ENCODE measurements at regions not wholly inside any gene's neighbourhood (a gene's known extent, or its start where the extent isn't known, plus 50 kb on each side); places are given as distances from the start of the nearest gene placed in this dataset.
"Not testable (repeated sequence)": the region's sequence is repeated elsewhere in the genome, so short reads cannot be mapped to it uniquely, and the experiment has no call there.

DNA sequence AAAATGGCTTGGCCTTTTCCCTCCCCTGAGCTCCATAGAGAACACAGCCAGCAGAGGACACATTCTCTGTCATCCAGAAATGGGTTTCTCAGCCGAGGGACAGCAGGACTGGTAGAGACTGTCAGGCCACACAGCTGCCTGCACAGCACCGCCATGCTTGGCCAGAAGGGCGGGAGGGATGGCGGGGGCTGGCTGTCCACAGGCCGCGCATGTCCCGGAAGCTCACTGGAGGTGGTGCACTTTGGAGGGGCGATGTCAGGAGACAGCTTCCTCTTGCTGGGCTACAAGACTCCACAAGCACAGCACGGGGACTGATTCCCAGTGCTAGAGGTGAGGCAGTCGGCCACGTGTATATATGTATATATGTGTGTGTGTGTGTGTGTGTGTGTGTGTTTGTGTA is 125.3 kb downstream of the GOLGA6L4 start:
- not testable (repeated sequence) for ATAC-seq

- ATAC-seq, result not testable (repeated sequence)
Measured at GRCh38 chr15:84384421-84384820, 148.8 kb downstream of the GOLGA6L4 start.

DNA sequence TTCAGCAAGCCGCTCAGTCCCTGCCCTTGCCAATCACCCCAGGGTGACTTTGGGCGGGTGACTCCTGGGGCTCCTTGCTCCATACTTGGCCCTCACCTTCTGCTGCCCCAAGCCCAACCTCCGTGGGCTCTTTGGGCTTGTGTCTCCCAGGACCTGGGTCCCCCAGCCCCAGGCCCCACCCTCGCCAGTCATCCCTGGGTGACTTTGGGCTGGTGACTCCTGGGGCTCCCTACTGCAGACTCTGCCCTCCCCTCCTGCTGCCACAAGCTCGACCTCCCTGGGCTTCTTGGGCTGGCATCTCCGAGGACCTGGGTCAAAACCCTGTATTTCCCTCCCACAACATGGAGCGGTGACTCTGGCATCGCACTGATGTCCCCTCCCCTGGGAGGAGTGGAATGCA is 151.5 kb downstream of the GOLGA6L4 start:
- no peak for ATAC-seq

DNA sequence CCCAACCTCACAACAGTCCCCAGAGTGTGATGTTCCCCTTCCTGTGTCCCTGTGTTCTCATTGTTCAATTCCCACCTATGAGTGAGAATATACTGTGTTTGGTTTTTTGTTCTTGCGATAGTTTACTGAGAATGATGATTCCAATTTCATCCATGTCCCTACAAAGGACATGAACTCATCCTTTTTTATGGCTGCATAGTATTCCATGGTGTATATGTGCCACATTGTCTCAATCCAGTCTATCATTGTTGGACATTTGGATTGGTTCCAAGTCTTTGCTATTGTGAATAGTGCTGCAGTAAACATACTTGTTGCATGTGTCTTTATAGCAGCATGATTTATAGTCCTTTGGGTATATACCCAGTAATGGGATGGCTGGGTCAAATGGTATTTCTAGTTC is 152.6 kb downstream of the GOLGA6L4 start:
- ATAC-seq, result not testable (repeated sequence)

- not testable (repeated sequence) for ATAC-seq
Measured at GRCh38 chr15:84388638-84389037, 153.1 kb downstream of the GOLGA6L4 start.

GRCh38 chr15:84390324-84390723 is 154.8 kb downstream of the GOLGA6L4 start:
- ATAC-seq, result not testable (repeated sequence)

- ATAC-seq, result no peak
Measured at GRCh38 chr15:84391191-84391590, 155.6 kb downstream of the GOLGA6L4 start.

- ATAC-seq, result not testable (repeated sequence)
Measured at GRCh38 chr15:84392020-84392419, 156.4 kb downstream of the GOLGA6L4 start.

DNA sequence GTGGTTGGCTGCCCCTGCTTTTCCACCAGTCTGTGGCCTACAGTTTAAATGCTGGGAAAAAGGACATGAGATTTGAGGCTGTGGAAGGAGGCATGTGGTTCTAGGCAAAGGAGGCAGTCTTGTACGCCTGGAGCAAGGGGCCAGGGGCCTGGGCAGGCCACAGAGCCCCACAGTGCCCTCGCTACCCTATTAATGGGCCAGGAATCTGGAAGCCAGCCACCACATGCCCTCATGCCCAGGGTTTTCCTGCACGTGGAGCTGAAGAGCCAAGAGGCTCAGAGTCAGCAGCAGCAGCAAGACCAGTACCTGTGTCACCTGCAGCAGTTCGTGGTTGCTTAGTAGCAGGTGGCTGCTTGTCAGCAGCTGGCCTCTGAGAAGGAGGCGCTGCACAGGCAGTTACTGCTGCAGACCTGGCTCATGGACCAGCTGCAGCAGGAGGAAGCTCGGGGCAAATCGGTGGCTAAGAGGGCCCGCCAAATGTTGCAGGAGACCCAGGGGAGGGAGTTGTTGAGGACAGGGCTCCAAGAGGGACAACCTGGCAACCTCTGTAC is 157.9 kb downstream of the GOLGA6L4 start:
- ATAC-seq, result not testable (repeated sequence)

- not testable (repeated sequence) for ATAC-seq
Measured at GRCh38 chr15:84393966-84394365, 158.4 kb downstream of the GOLGA6L4 start.

DNA sequence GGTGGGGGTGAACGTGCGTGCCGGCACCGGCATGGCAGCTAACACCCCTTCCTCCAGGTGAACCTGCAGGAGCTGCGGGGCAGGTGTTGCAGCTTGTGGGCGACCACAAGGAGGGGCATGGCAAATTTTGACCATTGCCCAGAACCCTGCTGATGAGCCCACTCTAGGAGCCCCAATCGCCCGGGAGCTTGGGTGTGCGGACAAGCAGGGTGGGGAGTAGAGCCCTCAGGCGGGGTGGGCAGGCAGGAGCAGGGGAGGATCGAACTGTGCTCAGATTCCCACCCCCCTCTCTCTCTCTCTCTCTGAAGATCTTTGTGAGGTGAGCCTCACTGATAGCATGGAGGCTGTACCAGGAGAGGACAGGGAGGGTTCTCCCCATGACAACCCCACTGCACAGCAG is 159.8 kb downstream of the GOLGA6L4 start:
- not testable (repeated sequence) for ATAC-seq

DNA sequence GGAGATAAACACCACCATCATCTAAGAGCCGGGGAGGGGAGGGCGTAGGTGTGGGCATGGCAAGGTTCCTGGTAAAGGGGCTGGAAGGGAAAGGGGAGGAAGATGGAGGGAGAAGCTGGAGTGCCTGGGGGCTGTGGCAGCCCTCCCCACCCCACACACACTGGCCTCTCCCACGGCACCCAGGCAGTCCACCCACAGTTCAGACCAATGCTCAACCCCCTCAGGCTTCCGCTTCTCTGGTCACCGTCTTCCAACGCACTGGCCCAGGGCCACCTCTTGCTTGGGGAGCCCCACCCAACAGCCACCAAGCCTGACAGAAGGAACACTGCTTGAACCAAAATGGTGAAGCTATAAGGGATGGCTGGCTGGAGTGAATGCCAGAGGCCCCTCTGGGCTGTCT is 160.3 kb downstream of the GOLGA6L4 start:
- not testable (repeated sequence) for ATAC-seq

DNA sequence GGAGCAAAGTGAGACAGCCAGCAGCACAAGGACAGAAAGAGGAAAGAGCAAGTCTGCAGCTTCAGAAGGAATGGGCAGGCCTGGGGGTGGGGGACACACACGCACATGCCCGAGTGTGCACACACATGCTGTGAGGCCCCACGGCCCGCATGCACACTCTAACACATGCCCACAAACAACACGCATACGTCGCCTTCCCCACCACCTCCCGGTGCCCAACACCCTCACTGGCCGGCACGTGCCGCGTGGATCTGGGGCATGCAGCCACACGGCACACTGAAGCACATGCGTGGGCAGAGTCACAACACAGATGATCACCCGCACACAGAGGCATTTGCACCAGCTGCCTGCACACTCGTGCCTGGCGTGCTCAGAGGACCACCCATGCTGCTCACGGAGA is 161.5 kb downstream of the GOLGA6L4 start:
- not testable (repeated sequence) for ATAC-seq

- not testable (repeated sequence) for ATAC-seq
Measured at GRCh38 chr15:84398087-84398486, 162.5 kb downstream of the GOLGA6L4 start.

DNA sequence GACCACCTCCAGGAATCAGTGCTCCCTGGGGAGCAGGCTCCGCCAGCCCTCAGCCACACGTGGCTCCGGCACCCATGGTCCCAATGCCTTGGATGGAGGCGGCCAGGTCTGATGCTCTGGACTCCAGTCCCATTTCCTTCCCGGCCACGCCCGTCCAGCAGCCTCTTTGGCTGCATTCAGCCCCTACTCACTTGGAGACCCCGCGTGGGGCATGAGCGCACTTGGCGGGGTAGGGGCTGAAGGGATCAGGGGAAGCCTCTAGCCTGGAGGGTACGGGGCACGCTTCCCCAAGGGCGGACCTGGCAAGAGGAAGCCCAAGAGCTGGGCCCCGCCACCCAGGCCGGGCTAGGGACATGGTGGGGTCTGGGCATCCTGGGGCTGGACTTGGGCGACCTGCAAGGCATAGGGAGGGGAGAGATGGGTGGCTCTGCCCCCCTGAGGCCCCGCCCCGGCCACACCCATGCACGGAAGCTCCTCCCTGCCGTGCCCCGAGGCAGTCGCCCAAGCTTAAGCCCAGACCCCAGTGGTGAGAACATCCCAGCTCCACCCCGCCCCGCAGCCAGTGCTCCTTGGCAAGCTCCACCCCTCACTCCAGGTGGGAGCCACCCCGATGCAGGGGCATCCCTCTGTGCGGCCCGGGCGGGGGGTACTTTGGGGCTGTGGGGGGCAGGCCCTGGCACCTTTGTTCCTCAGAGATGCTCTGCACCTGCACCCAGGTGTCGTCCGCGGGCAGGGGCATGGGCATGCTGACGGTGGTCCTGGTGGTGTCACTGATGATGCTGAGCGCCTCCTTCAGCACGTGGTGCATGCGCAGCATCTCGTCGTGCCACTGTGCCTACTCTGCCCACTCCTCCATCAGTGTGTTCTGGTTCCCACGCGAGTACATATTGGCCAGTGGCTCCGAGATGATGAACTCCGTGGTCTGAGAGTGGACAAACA is 163.5 kb downstream of the GOLGA6L4 start:
- ATAC-seq, result no peak

- ATAC-seq, result no peak
Measured at GRCh38 chr15:84400017-84400740, 164.6 kb downstream of the GOLGA6L4 start.

- no peak for ATAC-seq
Measured at GRCh38 chr15:84400820-84401219, 165.2 kb downstream of the GOLGA6L4 start.

GRCh38 chr15:84401461-84401860 is 165.9 kb downstream of the GOLGA6L4 start:
- ATAC-seq, result not testable (repeated sequence)

DNA sequence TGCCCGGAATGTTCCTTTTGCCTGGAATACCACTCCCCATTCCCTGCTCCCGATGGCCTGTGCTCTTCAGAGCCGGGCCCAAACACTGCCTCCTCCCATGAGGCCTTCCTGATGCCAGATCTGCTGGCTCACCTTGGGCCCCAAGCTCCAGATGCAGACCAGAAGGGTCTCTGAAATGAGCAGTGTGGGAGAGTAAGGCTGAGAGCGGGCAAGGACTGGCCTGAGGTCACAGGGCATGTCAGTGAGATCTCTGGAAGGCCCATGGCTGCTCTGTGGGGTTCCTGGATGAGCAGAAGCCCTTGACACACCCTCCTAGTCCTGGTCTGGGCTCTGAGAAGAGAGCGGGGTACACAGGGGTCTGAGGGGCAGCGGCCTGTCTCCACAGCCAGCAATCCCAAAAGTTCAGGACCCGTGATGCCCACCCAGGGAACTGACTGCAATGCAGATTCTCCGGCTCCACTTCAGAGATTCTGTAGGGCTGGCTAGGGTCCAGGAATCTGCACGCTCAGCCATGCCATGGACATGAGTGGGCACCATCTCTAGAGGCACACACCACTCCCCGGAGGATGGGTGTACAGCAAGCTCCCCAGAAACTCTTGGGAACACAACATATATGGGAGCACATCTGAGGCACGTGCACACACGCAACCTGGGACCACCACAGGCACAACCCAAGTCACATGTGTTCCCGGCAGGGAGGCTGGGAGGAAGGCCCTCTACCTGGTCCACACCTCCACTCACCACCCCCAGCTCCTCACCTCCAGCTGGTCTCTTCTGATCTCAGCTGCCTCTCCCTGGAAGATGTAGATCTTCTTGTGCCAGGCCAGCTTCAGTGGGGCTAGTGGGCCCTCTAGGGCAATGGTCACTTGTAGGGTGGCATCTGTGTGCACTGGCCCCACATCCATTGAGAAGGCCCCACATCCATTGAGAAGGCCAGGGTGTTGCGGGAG is 166.6 kb downstream of the GOLGA6L4 start:
- not testable (repeated sequence) for ATAC-seq

GRCh38 chr15:84402856-84403608 is 167.5 kb downstream of the GOLGA6L4 start:
- ATAC-seq, result no peak

DNA sequence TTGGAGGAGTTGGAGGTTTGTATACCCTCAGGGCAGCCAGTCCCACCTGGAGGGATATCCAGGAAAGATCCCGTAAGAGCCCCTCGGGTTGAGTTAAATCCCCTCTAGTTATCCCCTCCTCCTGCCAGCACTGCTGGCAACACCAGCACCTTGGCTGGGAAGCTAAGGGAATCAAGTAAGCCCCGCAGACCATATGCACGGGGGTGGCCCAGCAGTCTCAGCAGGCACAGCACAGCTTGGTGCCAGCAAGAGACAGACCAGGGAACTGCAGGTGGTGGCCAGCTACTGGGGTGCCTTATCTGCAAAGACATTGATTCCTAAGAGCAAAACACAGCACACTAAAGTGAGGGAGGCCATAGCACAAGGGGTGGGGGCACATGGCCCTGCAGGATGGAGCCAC is 173.8 kb downstream of the GOLGA6L4 start:
- not testable (repeated sequence) for ATAC-seq
